Astrocyte (in vitro differentiated cells and primary cell): ENCODE measurements at regions not wholly inside any gene's neighbourhood (a gene's known extent, or its start where the extent isn't known, plus 50 kb on each side); places are given as distances from the start of the nearest gene placed in this dataset.

Experiments
- CTCF ChIP-seq: IDR thresholded peaks from 2 replicates; pipeline ENCODE4 v1.5.1; 2011; ENCODE audit warnings: low read depth, mild to moderate bottlenecking, inconsistent platforms, low read length, moderate library complexity; ENCODE audit not compliant: insufficient read depth
- EZH2 ChIP-seq: IDR thresholded peaks from 2 replicates; pipeline ENCODE4 v1.6.1; 2012; ENCODE audit warnings: mild to moderate bottlenecking, low read length, inconsistent platforms; ENCODE audit not compliant: insufficient read depth

GRCh38 chrX:13123857-13124345, 79.5 kb upstream of the FAM9C start:
- TF ChIP-seq CTCF, result no peak
- no peak for TF ChIP-seq EZH2
